Heart right ventricle (tissue), 16 donors: ENCODE measurements at regions not wholly inside any gene's neighbourhood (a gene's known extent, or its start where the extent isn't known, plus 50 kb on each side); places are given as distances from the start of the nearest gene placed in this dataset.

Experiments used
- ATAC-seq, 8 donors: fragments of 200-7000 bp; cut with Tn5 transposase; one replicate each; pipeline ENCODE4 v1.9.1; 2020; ENCODE audit warnings: mild to moderate bottlenecking in 8 of 8, moderate library complexity in 8 of 8, moderate number of reproducible peaks in 1 of 8
- DNase-seq, 2 donors: peaks; one replicate each; pipeline ENCODE4 v3.0.0-alpha.2; 2020
- H3K27ac ChIP-seq, 10 donors: fragments of 200-600 bp; sonication (generic) in 2 of 10; one replicate each; pipeline versions ENCODE4 v1.5.0 to v1.8.0; 2020 to 2022; ENCODE audit warnings: mild to moderate bottlenecking in 3 of 10
- H3K27me3 ChIP-seq, 7 donors: fragments of 200-600 bp; one replicate each; pipeline ENCODE4 v1.8.0; 2021 to 2022; ENCODE audit warnings: mild to moderate bottlenecking in 2 of 7
- H3K36me3 ChIP-seq, 9 donors: fragments of 200-600 bp; sonication (generic) in 1 of 9; one replicate each; pipeline versions ENCODE4 v1.5.0 to v1.8.0; 2020 to 2022; ENCODE audit warnings: mild to moderate bottlenecking in 2 of 9
- H3K4me1 ChIP-seq, 9 donors: fragments of 200-600 bp; sonication (generic) in 1 of 9; one replicate each; pipeline versions ENCODE4 v1.5.0 to v1.8.0; 2020 to 2022; ENCODE audit warnings: mild to moderate bottlenecking in 4 of 9
- H3K4me3 ChIP-seq, 10 donors: fragments of 200-600 bp; sonication (generic) in 2 of 10; one replicate each; pipeline versions ENCODE4 v1.5.0 to v1.8.0; 2020 to 2022; ENCODE audit warnings: mild to moderate bottlenecking in 7 of 10, moderate library complexity in 2 of 10
- H3K9me3 ChIP-seq, 11 donors: fragments of 200-600 bp in 10 of 11; sonication (generic) in 2 of 11; one replicate each; pipeline versions ENCODE4 v1.5.0 to v1.8.0; 2013 to 2022; ENCODE audit warnings: mild to moderate bottlenecking in 2 of 11, control low read depth in 1 of 11, moderate library complexity in 1 of 11
- CTCF ChIP-seq, 9 donors: fragments of 200-600 bp; sonication (generic) in 2 of 9; IDR thresholded peaks; one replicate each; pipeline versions ENCODE4 v1.5.0 to v1.8.0; 2021 to 2022; ENCODE audit warnings: antibody characterized with exemption in 9 of 9, mild to moderate bottlenecking in 5 of 9, moderate library complexity in 1 of 9
- WGBS, 2 donors: extraction: QIAGEN DNeasy Blood & Tissue Kit; methylation state at CpG; one replicate each; pipeline ENCODE4 v1.1.7; 2013; ENCODE audit warnings: inconsistent platforms in 1 of 2; 5-methylcytosine and 5-hydroxymethylcytosine counted together
- intact Hi-C, 10 donors: fragments of 100-400 bp; cut with DNase I; formaldehyde crosslinking; loops; one replicate each; pipeline versions ENCODE4 v1.11.1 to v1.14.2; 2022
- donor health status: Arrhythmogenic right ventricular cardiomyopathy.
- donor health status: ischemic (EF 13 %, LVEDD 7.1; RV severe dilation, severe dysfunction).
- donor health status: healthy with polysubstance abuse.
- donor health status: DM: no; HTN: yes; CAD: no.
- donor health status: DM: no; HTN: no; CAD: no.
- donor health status: ischemic (EF 25% LVEDD 6.9; RV normal size, moderate dysfunction).
- donor health status: ischemic (EF 25% LVEDD 5.7; RV mildly dilated, moderate dysfunction).
- donor health status: healthy.
- donor health status: DM: yes; HTN: yes; CAD: no.
- donor health status: Ischemic cardiomyopathy.
- donor health status: ischemic (EF 35%, LVEDD 5.7; RV mildly dilated, moderate dysfunction).
- donor health status: nonischemic (EF 11% LVEDD 7.7; RV severe dilation, severe dysfunction).
- donor health status: DM: yes; HTN: yes; CAD: no.
- donor health status: PGD.
- donor health status: ischemic (EF 29% LVEDD 5.4; RV normal size, mild dysfunction).
- donor health status: nonischemic (EF 23%, LVEDD 6.1; RV moderate dilation, normal function).

GRCh38 chr22:48714231-48714630 lies 1113.4 kb downstream of the BRD1 start:
- Histone ChIP-seq H3K4me1 (no peaks in the 10 kb centered on the region), H3K36me3 (no peaks in the 10 kb centered on the region), H3K9me3 (peaks cover 0 to 15% (median 0%) of the 10 kb centered on the region in 11 donors), H3K4me3 (no peak overlapping the region), H3K27ac (no peak overlapping the region), H3K27me3 (peaks cover 0 to 16% (median 0%) of the 10 kb centered on the region in 7 donors)
- ATAC-seq (no peak), DNase-seq (no peak)
- intact Hi-C loops, result no loop called here
- TF ChIP-seq CTCF (IDR thresholded peaks at IDR 0.05), result no peak
- WGBS, 2 donors, result 86 to 87% methylated on average over 9 of the region's 9 CpGs

GRCh38 chr22:48713272-48714205 lies 1114.1 kb downstream of the BRD1 start:
- no peak for ATAC-seq
- DNase-seq, result no peak
- Histone ChIP-seq H3K4me3 (no peak overlapping the region), H3K36me3 (no peaks in the 10 kb centered on the region), H3K27me3 (peaks cover 0 to 16% (median 0%) of the 10 kb centered on the region in 7 donors), H3K27ac (no peak overlapping the region), H3K4me1 (no peaks in the 10 kb centered on the region), H3K9me3 (peaks cover 0 to 15% (median 0%) of the 10 kb centered on the region in 11 donors)
- 76 to 79% methylated on average over 38 of the region's 38 CpGs for WGBS, 2 donors
- no peak for TF ChIP-seq CTCF (IDR thresholded peaks at IDR 0.05)
- intact Hi-C loops, result no loop called here

- H3K4me1 ChIP-seq, result no peaks in the 10 kb centered on the region
- H3K36me3 ChIP-seq, result no peaks in the 10 kb centered on the region
- no peak for TF ChIP-seq CTCF (IDR thresholded peaks at IDR 0.05)
- ATAC-seq (no peak), DNase-seq (no peak)
- no peak overlapping the region for H3K4me3 ChIP-seq
- peaks cover 0 to 15% (median 0%) of the 10 kb centered on the region in 7 donors for H3K27me3 ChIP-seq
- H3K27ac ChIP-seq, result no peak overlapping the region
- peaks cover 0 to 15% (median 0%) of the 10 kb centered on the region in 11 donors for H3K9me3 ChIP-seq
- 66 to 78% methylated on average over 16 of the region's 16 CpGs for WGBS, 2 donors
- intact Hi-C loops, result no loop called here
Measured at GRCh38 chr22:48712558-48713271, 1115.0 kb downstream of the BRD1 start.

- intact Hi-C loops, result no loop called here
- Histone ChIP-seq H3K27me3 (peaks cover 0 to 14% (median 0%) of the 10 kb centered on the region in 7 donors), H3K36me3 (no peaks in the 10 kb centered on the region), H3K27ac (no peak overlapping the region), H3K4me1 (no peaks in the 10 kb centered on the region), H3K9me3 (peaks cover 0 to 15% (median 0%) of the 10 kb centered on the region in 11 donors), H3K4me3 (no peak overlapping the region)
- no peak for TF ChIP-seq CTCF (IDR thresholded peaks at IDR 0.05)
- WGBS, 2 donors, result 86 to 88% methylated on average over 22 of the region's 22 CpGs
- DNase-seq, result no peak
- ATAC-seq, result no peak
Measured at GRCh38 chr22:48711669-48712068, 1116.0 kb downstream of the BRD1 start.
